Natural killer cell (primary cell): ENCODE measurements at regions not wholly inside any gene's neighbourhood (a gene's known extent, or its start where the extent isn't known, plus 50 kb on each side); places are given as distances from the start of the nearest gene placed in this dataset.
A peak's percentile ranks its signal among the peaks of the same experiment; 100 is the strongest.

ENCODE experiments used
- ATAC-seq, 3 donors: fragments of 150-1000 bp in 2 of 3; fragments of 200-7000 bp in 1 of 3; cut with Tn5 transposase; 1 replicate in 1 of 3; 2 replicates in 2 of 3; pipeline ENCODE4 v1.10.0; 2021; ENCODE audit warnings: mild to moderate bottlenecking in 2 of 3, moderate library complexity in 2 of 3
- DNase-seq, 2 donors: peaks; one replicate each; pipeline versions ENCODE4 v3.0.0 to v3.0.0-alpha.2; 2013 to 2021; ENCODE audit warnings: mixed read lengths in 1 of 2
- H3K27ac ChIP-seq: one replicate; pipeline ENCODE4 v1.5.1; 2013; ENCODE audit warnings: mild to moderate bottlenecking, low read length
- H3K27me3 ChIP-seq: one replicate; pipeline ENCODE4 v1.6.1; 2013; ENCODE audit warnings: low read length; ENCODE audit not compliant: control insufficient read depth, insufficient read depth
- H3K36me3 ChIP-seq: one replicate; pipeline ENCODE4 v1.6.1; 2013; ENCODE audit warnings: low read length; ENCODE audit not compliant: control insufficient read depth, insufficient read depth
- H3K4me1 ChIP-seq: one replicate; pipeline ENCODE4 v1.6.1; 2013; ENCODE audit warnings: low read length; ENCODE audit not compliant: control insufficient read depth, insufficient read depth
- H3K4me3 ChIP-seq: one replicate; pipeline ENCODE4 v1.5.1; 2013; ENCODE audit warnings: low read length
- H3K9me3 ChIP-seq: one replicate; pipeline ENCODE4 v1.6.1; 2013; ENCODE audit warnings: low read length; ENCODE audit not compliant: control insufficient read depth, insufficient read depth
- H3K27ac Mint-ChIP-seq, 2 donors: one replicate each; pipeline ENCODE4 v1.8.0; 2022; ENCODE audit warnings: mild to moderate bottlenecking in 2 of 2, mixed read lengths in 2 of 2, moderate library complexity in 1 of 2
- H3K27me3 Mint-ChIP-seq, 2 donors: one replicate each; pipeline ENCODE4 v1.8.0; 2022; ENCODE audit warnings: low read depth in 2 of 2, mixed read lengths in 2 of 2
- H3K36me3 Mint-ChIP-seq: one replicate; pipeline ENCODE4 v1.8.0; 2022; ENCODE audit warnings: mixed read lengths
- H3K4me1 Mint-ChIP-seq, 2 donors: one replicate each; pipeline ENCODE4 v1.8.0; 2022; ENCODE audit warnings: mixed read lengths in 2 of 2
- H3K4me3 Mint-ChIP-seq: one replicate; pipeline ENCODE4 v1.8.0; 2022; ENCODE audit warnings: mild to moderate bottlenecking, moderate library complexity, mixed read lengths
- H3K9me3 Mint-ChIP-seq, 2 donors: one replicate each; pipeline ENCODE4 v1.8.0; 2022; ENCODE audit warnings: mixed read lengths in 2 of 2
- WGBS: methylation state at CpG from one replicate; pipeline ENCODE4 v1.1.7; 2013; ENCODE audit warnings: missing lambda C conversion rate; ENCODE audit not compliant: insufficient coverage; 5-methylcytosine and 5-hydroxymethylcytosine counted together
- intact Hi-C: fragments of 100-400 bp; cut with micrococcal nuclease; formaldehyde crosslinking; loops from one replicate; pipeline ENCODE4 v1.14.2; 2022
- TF ChIP-seq, protein P1 (sequence below): fragments of 200-600 bp; IDR thresholded peaks from one replicate; pipeline ENCODE4 v1.8.0; 2022; ENCODE audit warnings: antibody characterized with exemption

DNA sequence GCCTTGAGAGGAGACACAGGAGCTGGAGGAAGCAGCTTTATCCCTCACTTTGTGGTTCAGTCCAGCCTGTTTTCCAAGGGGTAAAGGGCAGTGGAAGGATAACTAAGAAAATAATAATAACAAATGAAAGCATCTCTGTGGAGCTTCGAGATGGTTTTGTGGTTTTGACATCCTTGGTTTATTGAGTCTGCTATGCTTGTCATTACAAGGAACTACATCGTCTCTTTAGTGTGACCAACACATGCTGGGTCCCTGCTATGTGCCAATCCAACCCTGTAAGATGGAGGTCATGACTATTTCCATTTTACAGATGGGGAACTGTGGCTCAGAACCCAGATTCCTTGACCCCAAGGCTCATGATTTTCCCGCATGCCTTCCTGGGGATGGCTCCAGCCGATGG lies 124.8 kb downstream of the MRM1 start:
- peak overlapping the region; percentile 60 for H3K4me3 Mint-ChIP-seq
- peaks cover 0 to 9% of the 10 kb centered on the region in 2 donors for H3K27me3 Mint-ChIP-seq
- intact Hi-C loops: loop anchor here (10.0 kb wide), 1 partner anchor 219 kb away; the partner anchor contains the start of gene AATF
- ATAC-seq (peak; percentile 51 to 64 (median 53)), DNase-seq (peak in 1 of 2 donors; percentile 25)
- H3K9me3 Mint-ChIP-seq: no peaks in the 10 kb centered on the region
- Histone ChIP-seq H3K9me3 (no peaks in the 10 kb centered on the region), H3K4me1 (peaks cover 58% of the 10 kb centered on the region), H3K4me3 (no peak overlapping the region), H3K27ac (peak overlapping the region; percentile 60), H3K36me3 (no peaks in the 10 kb centered on the region), H3K27me3 (peaks cover 7% of the 10 kb centered on the region)
- no peaks in the 10 kb centered on the region for H3K36me3 Mint-ChIP-seq
- TF ChIP-seq, protein P1, sequence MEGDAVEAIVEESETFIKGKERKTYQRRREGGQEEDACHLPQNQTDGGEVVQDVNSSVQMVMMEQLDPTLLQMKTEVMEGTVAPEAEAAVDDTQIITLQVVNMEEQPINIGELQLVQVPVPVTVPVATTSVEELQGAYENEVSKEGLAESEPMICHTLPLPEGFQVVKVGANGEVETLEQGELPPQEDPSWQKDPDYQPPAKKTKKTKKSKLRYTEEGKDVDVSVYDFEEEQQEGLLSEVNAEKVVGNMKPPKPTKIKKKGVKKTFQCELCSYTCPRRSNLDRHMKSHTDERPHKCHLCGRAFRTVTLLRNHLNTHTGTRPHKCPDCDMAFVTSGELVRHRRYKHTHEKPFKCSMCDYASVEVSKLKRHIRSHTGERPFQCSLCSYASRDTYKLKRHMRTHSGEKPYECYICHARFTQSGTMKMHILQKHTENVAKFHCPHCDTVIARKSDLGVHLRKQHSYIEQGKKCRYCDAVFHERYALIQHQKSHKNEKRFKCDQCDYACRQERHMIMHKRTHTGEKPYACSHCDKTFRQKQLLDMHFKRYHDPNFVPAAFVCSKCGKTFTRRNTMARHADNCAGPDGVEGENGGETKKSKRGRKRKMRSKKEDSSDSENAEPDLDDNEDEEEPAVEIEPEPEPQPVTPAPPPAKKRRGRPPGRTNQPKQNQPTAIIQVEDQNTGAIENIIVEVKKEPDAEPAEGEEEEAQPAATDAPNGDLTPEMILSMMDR: no peak
- H3K27ac Mint-ChIP-seq: peak overlapping the region; percentile 95 to 97
- WGBS: 52% methylated on average over 4 of the region's 4 CpGs
- H3K4me1 Mint-ChIP-seq: peaks cover 70 to 76% of the 10 kb centered on the region in 2 donors

- Histone ChIP-seq H3K4me1 (peaks cover 50% of the 10 kb centered on the region), H3K4me3 (no peak overlapping the region), H3K36me3 (no peaks in the 10 kb centered on the region), H3K27ac (no peak overlapping the region), H3K9me3 (no peaks in the 10 kb centered on the region), H3K27me3 (peaks cover 7% of the 10 kb centered on the region)
- DNase-seq (no peak), ATAC-seq (no peak)
- Mint-ChIP-seq H3K9me3 (no peaks in the 10 kb centered on the region), H3K27ac (peak overlapping the region; percentile 95 to 97), H3K4me3 (peak overlapping the region; percentile 64), H3K27me3 (peaks cover 0 to 11% of the 10 kb centered on the region in 2 donors), H3K36me3 (no peaks in the 10 kb centered on the region), H3K4me1 (peaks cover 62 to 68% of the 10 kb centered on the region in 2 donors)
- 94% methylated on average over 7 of the region's 8 CpGs for WGBS
- intact Hi-C loops: loop anchor here (10.0 kb wide), 1 partner anchor 218 kb away; the partner anchor contains the start of gene AATF
- TF ChIP-seq, protein P1: no peak
Observed at GRCh38 chr17:36727052-36727451, 125.7 kb downstream of the MRM1 start.

- no peaks in the 10 kb centered on the region for H3K36me3 ChIP-seq
- no peaks in the 10 kb centered on the region for H3K9me3 ChIP-seq
- H3K4me3 Mint-ChIP-seq: peak overlapping the region; percentile 78
- H3K4me1 ChIP-seq: peaks cover 45% of the 10 kb centered on the region
- no peaks in the 10 kb centered on the region for H3K36me3 Mint-ChIP-seq
- intact Hi-C loops: loop anchor here (10.0 kb wide), 1 partner anchor 217 kb away; the partner anchor contains the start of gene AATF
- no peak overlapping the region for H3K27ac ChIP-seq
- DNase-seq (no peak), ATAC-seq (no peak)
- H3K27me3 ChIP-seq: peaks cover 7% of the 10 kb centered on the region
- WGBS: 80% methylated on average over 3 of the region's 4 CpGs
- H3K27ac Mint-ChIP-seq: peak overlapping the region; percentile 95 to 97
- H3K4me3 ChIP-seq: no peak overlapping the region
- TF ChIP-seq, protein P1: no peak
- H3K27me3 Mint-ChIP-seq: peaks cover 0 to 11% of the 10 kb centered on the region in 2 donors
- no peaks in the 10 kb centered on the region for H3K9me3 Mint-ChIP-seq
- peaks cover 56 to 62% of the 10 kb centered on the region in 2 donors for H3K4me1 Mint-ChIP-seq
Observed at GRCh38 chr17:36727577-36727976, 126.2 kb downstream of the MRM1 start.
